ENCODE measurements at regions not wholly inside any gene's neighbourhood (a gene's known extent, or its start where the extent isn't known, plus 50 kb on each side); places are given as distances from the start of the nearest gene placed in this dataset.
"Not testable (repeated sequence)": the region's sequence is repeated elsewhere in the genome, so short reads cannot be mapped to it uniquely, and the experiment has no call there.

DNA sequence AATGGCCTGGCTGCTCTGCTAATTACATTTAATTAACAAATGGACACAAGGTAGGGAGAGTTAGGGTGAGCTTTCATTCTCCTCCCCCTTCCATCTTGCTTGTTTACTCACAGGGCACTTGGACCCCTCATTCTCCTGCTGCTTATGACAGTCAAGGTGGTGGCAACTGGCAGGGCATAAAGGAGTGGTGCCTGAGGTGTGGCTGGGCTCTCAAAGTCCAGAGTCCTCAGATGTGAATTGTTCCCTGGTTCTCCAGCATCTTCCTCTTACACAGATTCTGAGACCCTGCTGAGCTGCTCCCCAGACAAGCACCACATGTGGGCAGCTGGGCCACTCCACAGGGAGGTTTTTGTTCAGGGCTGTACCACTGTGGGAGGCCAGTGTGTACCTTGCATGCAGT, 552.9 kb downstream of the RPIA start:
- not testable (repeated sequence) for H3K36me3 ChIP-seq (ENCODE audit: insufficient read depth, low read length); H3K9me2 ChIP-seq (ENCODE audit: insufficient read depth, low read length); H3K9me3 ChIP-seq (ENCODE audit: low read length); H3K79me2 ChIP-seq (replicated peaks; ENCODE audit: insufficient read depth, low read length); H4K20me1 ChIP-seq (ENCODE audit: insufficient read depth); H3K27me3 ChIP-seq (ENCODE audit: insufficient read depth, low read depth, low read length); H3K4me3 ChIP-seq (ENCODE audit: low read length); H3F3A ChIP-seq (ENCODE audit: insufficient read depth, low read length, poor library complexity, severe bottlenecking); H3K27ac ChIP-seq (ENCODE audit: low read length); H3K4me2 ChIP-seq (ENCODE audit: low read length); H3K9ac ChIP-seq (ENCODE audit: low read length); H2AFZ ChIP-seq (ENCODE audit: low read depth, low read length)

DNA sequence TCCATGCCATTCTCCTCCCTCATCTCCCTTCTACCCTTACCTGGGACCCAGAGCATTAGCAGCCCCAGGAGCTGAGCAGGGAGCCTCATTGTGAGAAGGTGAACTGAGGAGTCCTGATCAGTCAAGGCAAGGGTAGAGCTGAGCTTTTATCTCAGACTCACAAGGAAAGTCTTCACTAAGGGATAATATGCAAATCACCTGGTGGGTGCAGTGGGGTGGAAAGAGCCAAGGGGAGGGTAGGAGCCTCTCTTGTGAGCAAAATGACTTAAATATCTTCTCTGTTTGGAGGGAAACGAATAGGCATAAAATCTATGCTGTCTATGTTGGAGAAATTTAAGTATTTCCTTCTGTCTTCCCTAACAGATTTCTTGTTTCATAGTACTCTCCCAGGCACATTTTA, 554.0 kb downstream of the RPIA start:
- H3K36me3 ChIP-seq (ENCODE audit: insufficient read depth, low read length); H3K27ac ChIP-seq (ENCODE audit: low read length); H3K4me2 ChIP-seq (ENCODE audit: low read length); H4K20me1 ChIP-seq (ENCODE audit: insufficient read depth); H3K9me3 ChIP-seq (ENCODE audit: low read length); H3K9ac ChIP-seq (ENCODE audit: low read length); H3F3A ChIP-seq (ENCODE audit: insufficient read depth, low read length, poor library complexity, severe bottlenecking); H3K9me2 ChIP-seq (ENCODE audit: insufficient read depth, low read length); H2AFZ ChIP-seq (ENCODE audit: low read depth, low read length); H3K27me3 ChIP-seq (ENCODE audit: insufficient read depth, low read depth, low read length); H3K4me3 ChIP-seq (ENCODE audit: low read length); H3K79me2 ChIP-seq (replicated peaks; ENCODE audit: insufficient read depth, low read length): not testable (repeated sequence)

GRCh38 chr2:89246027-89246426, 554.6 kb downstream of the RPIA start:
- H4K20me1 ChIP-seq (ENCODE audit: insufficient read depth); H3K27ac ChIP-seq (ENCODE audit: low read length); H3K4me3 ChIP-seq (ENCODE audit: low read length); H2AFZ ChIP-seq (ENCODE audit: low read depth, low read length); H3K9me3 ChIP-seq (ENCODE audit: low read length); H3K9ac ChIP-seq (ENCODE audit: low read length); H3K79me2 ChIP-seq (replicated peaks; ENCODE audit: insufficient read depth, low read length); H3K4me2 ChIP-seq (ENCODE audit: low read length); H3K36me3 ChIP-seq (ENCODE audit: insufficient read depth, low read length); H3K27me3 ChIP-seq (ENCODE audit: insufficient read depth, low read depth, low read length); H3F3A ChIP-seq (ENCODE audit: insufficient read depth, low read length, poor library complexity, severe bottlenecking); H3K9me2 ChIP-seq (ENCODE audit: insufficient read depth, low read length): not testable (repeated sequence)

- not testable (repeated sequence) for H3K9ac ChIP-seq (ENCODE audit: low read length); H3K9me2 ChIP-seq (ENCODE audit: insufficient read depth, low read length); H3K27ac ChIP-seq (ENCODE audit: low read length); H4K20me1 ChIP-seq (ENCODE audit: insufficient read depth); H3K9me3 ChIP-seq (ENCODE audit: low read length); H3K4me3 ChIP-seq (ENCODE audit: low read length); H3K36me3 ChIP-seq (ENCODE audit: insufficient read depth, low read length); H3K4me2 ChIP-seq (ENCODE audit: low read length); H2AFZ ChIP-seq (ENCODE audit: low read depth, low read length); H3K27me3 ChIP-seq (ENCODE audit: insufficient read depth, low read depth, low read length); H3K79me2 ChIP-seq (replicated peaks; ENCODE audit: insufficient read depth, low read length); H3F3A ChIP-seq (ENCODE audit: insufficient read depth, low read length, poor library complexity, severe bottlenecking)
Observed at GRCh38 chr2:89246620-89247019, 555.1 kb downstream of the RPIA start.

GRCh38 chr2:89255013-89255412, 563.5 kb downstream of the RPIA start:
- H2AFZ ChIP-seq (ENCODE audit: low read depth, low read length); H3F3A ChIP-seq (ENCODE audit: insufficient read depth, low read length, poor library complexity, severe bottlenecking); H3K27ac ChIP-seq (ENCODE audit: low read length); H3K79me2 ChIP-seq (replicated peaks; ENCODE audit: insufficient read depth, low read length); H3K4me3 ChIP-seq (ENCODE audit: low read length); H3K4me2 ChIP-seq (ENCODE audit: low read length); H3K9me2 ChIP-seq (ENCODE audit: insufficient read depth, low read length); H3K27me3 ChIP-seq (ENCODE audit: insufficient read depth, low read depth, low read length); H3K9ac ChIP-seq (ENCODE audit: low read length); H3K36me3 ChIP-seq (ENCODE audit: insufficient read depth, low read length); H4K20me1 ChIP-seq (ENCODE audit: insufficient read depth); H3K9me3 ChIP-seq (ENCODE audit: low read length): not testable (repeated sequence)

- H2AFZ ChIP-seq (ENCODE audit: low read depth, low read length); H3K79me2 ChIP-seq (replicated peaks; ENCODE audit: insufficient read depth, low read length); H3K9ac ChIP-seq (ENCODE audit: low read length); H4K20me1 ChIP-seq (ENCODE audit: insufficient read depth); H3K9me3 ChIP-seq (ENCODE audit: low read length); H3K9me2 ChIP-seq (ENCODE audit: insufficient read depth, low read length); H3K4me3 ChIP-seq (ENCODE audit: low read length); H3K4me2 ChIP-seq (ENCODE audit: low read length); H3K27me3 ChIP-seq (ENCODE audit: insufficient read depth, low read depth, low read length); H3F3A ChIP-seq (ENCODE audit: insufficient read depth, low read length, poor library complexity, severe bottlenecking); H3K27ac ChIP-seq (ENCODE audit: low read length); H3K36me3 ChIP-seq (ENCODE audit: insufficient read depth, low read length): not testable (repeated sequence)
Observed at GRCh38 chr2:89273443-89273842, 582.0 kb downstream of the RPIA start.

DNA sequence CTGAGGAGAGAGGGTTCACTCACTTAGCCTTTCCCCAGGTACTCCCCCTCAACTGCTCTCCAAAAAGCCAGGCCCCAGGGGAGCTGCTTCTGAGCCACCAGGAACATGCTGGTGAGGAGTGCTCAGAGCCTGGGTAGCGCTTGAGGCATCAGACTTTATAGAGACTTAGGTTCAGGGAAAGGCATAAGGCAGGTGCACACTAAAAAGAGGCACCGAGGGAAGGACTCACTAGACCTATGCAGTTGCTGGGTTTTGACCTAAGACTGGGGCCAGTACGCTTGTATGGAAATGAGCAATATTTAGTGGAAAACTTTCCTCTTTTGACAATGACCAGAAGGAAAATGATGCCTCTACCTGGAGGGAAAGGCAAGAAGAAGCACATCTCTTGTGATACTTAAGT, 589.1 kb downstream of the RPIA start:
- H3K4me3 ChIP-seq (ENCODE audit: low read length); H3K4me2 ChIP-seq (ENCODE audit: low read length); H3K36me3 ChIP-seq (ENCODE audit: insufficient read depth, low read length); H2AFZ ChIP-seq (ENCODE audit: low read depth, low read length); H3F3A ChIP-seq (ENCODE audit: insufficient read depth, low read length, poor library complexity, severe bottlenecking); H3K79me2 ChIP-seq (replicated peaks; ENCODE audit: insufficient read depth, low read length); H3K9ac ChIP-seq (ENCODE audit: low read length); H3K27ac ChIP-seq (ENCODE audit: low read length); H3K27me3 ChIP-seq (ENCODE audit: insufficient read depth, low read depth, low read length); H3K9me2 ChIP-seq (ENCODE audit: insufficient read depth, low read length); H3K9me3 ChIP-seq (ENCODE audit: low read length); H4K20me1 ChIP-seq (ENCODE audit: insufficient read depth): not testable (repeated sequence)

DNA sequence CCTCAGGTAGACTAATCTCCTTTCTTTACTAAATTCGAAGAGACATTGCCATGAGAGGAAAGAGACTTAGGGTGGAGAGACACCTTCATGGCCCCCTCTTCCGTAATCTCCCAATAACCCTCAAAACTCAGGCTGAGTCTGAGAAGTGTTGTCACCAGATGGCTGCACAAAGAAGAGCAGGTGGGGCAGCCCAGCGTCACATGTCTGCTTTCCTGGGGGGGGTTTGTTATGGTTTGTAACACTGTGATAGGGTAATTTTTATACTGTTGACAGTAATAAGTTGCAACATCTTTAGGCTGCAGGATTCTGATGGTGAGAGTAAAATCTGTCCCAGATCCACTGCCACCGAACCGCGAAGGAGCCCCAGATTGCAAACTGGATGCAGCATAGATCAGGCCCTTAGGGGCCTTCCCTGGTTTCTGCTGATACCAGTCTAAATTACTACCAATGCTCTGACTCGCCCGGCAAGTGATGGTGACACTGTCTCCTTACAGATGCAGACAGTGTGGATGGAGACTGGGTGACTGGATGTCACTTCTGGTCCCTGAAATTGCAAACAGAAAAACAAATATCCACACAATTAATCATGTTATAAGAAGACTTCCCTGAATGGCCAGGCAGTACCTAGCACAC, 595.1 kb downstream of the RPIA start:
- not testable (repeated sequence) for H3K79me2 ChIP-seq (replicated peaks; ENCODE audit: insufficient read depth, low read length); H3K4me2 ChIP-seq (ENCODE audit: low read length); H3K4me3 ChIP-seq (ENCODE audit: low read length); H3F3A ChIP-seq (ENCODE audit: insufficient read depth, low read length, poor library complexity, severe bottlenecking); H2AFZ ChIP-seq (ENCODE audit: low read depth, low read length); H3K36me3 ChIP-seq (ENCODE audit: insufficient read depth, low read length); H4K20me1 ChIP-seq (ENCODE audit: insufficient read depth); H3K9me3 ChIP-seq (ENCODE audit: low read length); H3K9ac ChIP-seq (ENCODE audit: low read length); H3K27ac ChIP-seq (ENCODE audit: low read length); H3K9me2 ChIP-seq (ENCODE audit: insufficient read depth, low read length); H3K27me3 ChIP-seq (ENCODE audit: insufficient read depth, low read depth, low read length)
